ENCODE measurements at regions not wholly inside any gene's neighbourhood (a gene's known extent, or its start where the extent isn't known, plus 50 kb on each side); places are given as distances from the start of the nearest gene placed in this dataset.

- Histone ChIP-seq H3K4me3 (ENCODE audit: low read depth, low read length) (no peak overlapping the region), H3K9me3 (no peaks in the 10 kb centered on the region), H3K27me3 (peaks cover 34% of the 10 kb centered on the region), H3K36me3 (no peaks in the 10 kb centered on the region), H3K4me1 (no peaks in the 10 kb centered on the region)
- TF ChIP-seq CTCF (IDR thresholded peaks at IDR 0.05; ENCODE audit: low read depth, low read length), result no peak
- DNase-seq, result no peak
Observed at GRCh38 chr11:129277198-129277843, 85.2 kb upstream of the ARHGAP32 start.

GRCh38 chr11:129275828-129276227 lies 83.7 kb upstream of the ARHGAP32 start:
- H3K27me3 ChIP-seq, result peaks cover 34% of the 10 kb centered on the region
- H3K4me1 ChIP-seq, result no peaks in the 10 kb centered on the region
- no peak for TF ChIP-seq CTCF (IDR thresholded peaks at IDR 0.05; ENCODE audit: low read depth, low read length)
- no peak overlapping the region for H3K4me3 ChIP-seq (ENCODE audit: low read depth, low read length)
- no peaks in the 10 kb centered on the region for H3K9me3 ChIP-seq
- no peak for DNase-seq
- no peaks in the 10 kb centered on the region for H3K36me3 ChIP-seq

- TF ChIP-seq CTCF (IDR thresholded peaks at IDR 0.05; ENCODE audit: low read depth, low read length), result no peak
- Histone ChIP-seq H3K27me3 (peaks cover 23% of the 10 kb centered on the region), H3K9me3 (no peaks in the 10 kb centered on the region), H3K4me3 (ENCODE audit: low read depth, low read length) (no peak overlapping the region), H3K36me3 (no peaks in the 10 kb centered on the region), H3K4me1 (no peaks in the 10 kb centered on the region)
- DNase-seq, result no peak
Observed at GRCh38 chr11:129273944-129274711, 82.0 kb upstream of the ARHGAP32 start.

- no peaks in the 10 kb centered on the region for H3K36me3 ChIP-seq
- no peak for TF ChIP-seq CTCF (IDR thresholded peaks at IDR 0.05; ENCODE audit: low read depth, low read length)
- no peak overlapping the region for H3K4me3 ChIP-seq (ENCODE audit: low read depth, low read length)
- DNase-seq, result no peak
- H3K9me3 ChIP-seq, result no peaks in the 10 kb centered on the region
- no peaks in the 10 kb centered on the region for H3K4me1 ChIP-seq
- peaks cover 18% of the 10 kb centered on the region for H3K27me3 ChIP-seq
Observed at GRCh38 chr11:129273322-129273721, 81.2 kb upstream of the ARHGAP32 start.

- Histone ChIP-seq H3K4me1 (no peaks in the 10 kb centered on the region), H3K9me3 (no peaks in the 10 kb centered on the region), H3K4me3 (ENCODE audit: low read depth, low read length) (no peak overlapping the region), H3K27me3 (no peaks in the 10 kb centered on the region), H3K36me3 (no peaks in the 10 kb centered on the region)
- no peak for TF ChIP-seq CTCF (IDR thresholded peaks at IDR 0.05; ENCODE audit: low read depth, low read length)
- DNase-seq, result no peak
Observed at GRCh38 chr11:129271030-129271429, 78.9 kb upstream of the ARHGAP32 start.

GRCh38 chr11:129270446-129270845 lies 78.3 kb upstream of the ARHGAP32 start:
- H3K4me1 ChIP-seq, result no peaks in the 10 kb centered on the region
- H3K36me3 ChIP-seq, result no peaks in the 10 kb centered on the region
- no peaks in the 10 kb centered on the region for H3K9me3 ChIP-seq
- no peak overlapping the region for H3K4me3 ChIP-seq (ENCODE audit: low read depth, low read length)
- no peak for DNase-seq
- no peaks in the 10 kb centered on the region for H3K27me3 ChIP-seq
- no peak for TF ChIP-seq CTCF (IDR thresholded peaks at IDR 0.05; ENCODE audit: low read depth, low read length)
